ENCODE measurements at regions not wholly inside any gene's neighbourhood (a gene's known extent, or its start where the extent isn't known, plus 50 kb on each side); places are given as distances from the start of the nearest gene placed in this dataset.

GRCh38 chr3:171526869-171527268 is 66.7 kb upstream of the TNIK start:
- no peaks in the 10 kb centered on the region for H3K36me3 Mint-ChIP-seq
- DNase-seq (ENCODE audit: low spot score) (no peak), ATAC-seq (no peak)
- peaks cover 9% of the 10 kb centered on the region for H3K4me1 Mint-ChIP-seq
- ChIA-PET CTCF (no interaction called here), POLR2A (no interaction called here)
- no peaks in the 10 kb centered on the region for H3K9me3 Mint-ChIP-seq
- no peak overlapping the region for H3K27ac Mint-ChIP-seq
- TF ChIP-seq SMAD4 (CRISPR knock-in tag; IDR thresholded peaks at IDR 0.05) (no peak), FOXK1 (CRISPR knock-in tag; IDR thresholded peaks at IDR 0.05) (no peak)
- no peaks in the 10 kb centered on the region for H3K27me3 Mint-ChIP-seq (ENCODE audit: low read depth)
- H3K4me3 Mint-ChIP-seq = no peak overlapping the region

GRCh38 chr3:171526146-171526545 is 65.9 kb upstream of the TNIK start:
- no peaks in the 10 kb centered on the region for H3K36me3 Mint-ChIP-seq
- peak overlapping the region; percentile 41; the same call in 1 of the 2 replicates for H3K27ac Mint-ChIP-seq
- CTCF ChIA-PET = no interaction called here
- no peak for TF ChIP-seq CDX4 (CRISPR knock-in tag; IDR thresholded peaks at IDR 0.05; ENCODE audit: borderline replicate concordance)
- no peak for TF ChIP-seq MLX (CRISPR knock-in tag; IDR thresholded peaks at IDR 0.05)
- no peak for TF ChIP-seq ZNF416 (CRISPR knock-in tag; IDR thresholded peaks at IDR 0.05)
- TF ChIP-seq E2F4 (CRISPR knock-in tag; IDR thresholded peaks at IDR 0.05; ENCODE audit: borderline replicate concordance, low read depth) = no peak
- no peak for TF ChIP-seq ZNF423 (CRISPR knock-in tag; IDR thresholded peaks at IDR 0.05)
- TF ChIP-seq GRHL2 (CRISPR knock-in tag; IDR thresholded peaks at IDR 0.05; ENCODE audit: insufficient replicate concordance, severe bottlenecking) = no peak
- no peak for TF ChIP-seq NR2C2 (CRISPR knock-in tag; IDR thresholded peaks at IDR 0.05)
- TF ChIP-seq HMGA2 (CRISPR knock-in tag; IDR thresholded peaks at IDR 0.05) = no peak
- no peak for TF ChIP-seq FOXK1 (CRISPR knock-in tag; IDR thresholded peaks at IDR 0.05)
- TF ChIP-seq ZNF396 (CRISPR knock-in tag; IDR thresholded peaks at IDR 0.05; ENCODE audit: borderline replicate concordance) = no peak
- no peak for TF ChIP-seq AFF4 (CRISPR knock-in tag; IDR thresholded peaks at IDR 0.05; ENCODE audit: borderline replicate concordance)
- no peak for TF ChIP-seq USF2 (CRISPR knock-in tag; IDR thresholded peaks at IDR 0.05)
- no peak for TF ChIP-seq RORB (CRISPR knock-in tag; IDR thresholded peaks at IDR 0.05)
- TF ChIP-seq ATF3 (CRISPR knock-in tag; conservative IDR thresholded peaks at IDR 0.05) = no peak
- no peak for TF ChIP-seq SP1 (CRISPR knock-in tag; conservative IDR thresholded peaks at IDR 0.05)
- no peak overlapping the region for H3K4me3 Mint-ChIP-seq
- POLR2A ChIA-PET = no interaction called here
- DNase-seq (ENCODE audit: low spot score) = no peak
- no peaks in the 10 kb centered on the region for H3K27me3 Mint-ChIP-seq (ENCODE audit: low read depth)
- H3K9me3 Mint-ChIP-seq = no peaks in the 10 kb centered on the region
- ATAC-seq = no peak
- peaks cover 9% of the 10 kb centered on the region for H3K4me1 Mint-ChIP-seq

GRCh38 chr3:171525437-171525836 is 65.2 kb upstream of the TNIK start:
- no peak overlapping the region for H3K4me3 Mint-ChIP-seq
- no peaks in the 10 kb centered on the region for H3K27me3 Mint-ChIP-seq (ENCODE audit: low read depth)
- ChIA-PET CTCF (no interaction called here), POLR2A (no interaction called here)
- ATAC-seq (no peak), DNase-seq (ENCODE audit: low spot score) (no peak)
- no peaks in the 10 kb centered on the region for H3K9me3 Mint-ChIP-seq
- H3K36me3 Mint-ChIP-seq = no peaks in the 10 kb centered on the region
- no peak overlapping the region for H3K27ac Mint-ChIP-seq
- peaks cover 6% of the 10 kb centered on the region for H3K4me1 Mint-ChIP-seq
- no peak for TF ChIP-seq ZNF671 (CRISPR knock-in tag; IDR thresholded peaks at IDR 0.05)
- TF ChIP-seq AFF4 (CRISPR knock-in tag; IDR thresholded peaks at IDR 0.05; ENCODE audit: borderline replicate concordance) = no peak
- no peak for TF ChIP-seq ETV6 (CRISPR knock-in tag; IDR thresholded peaks at IDR 0.05)
- no peak for TF ChIP-seq FOXP1 (CRISPR knock-in tag; IDR thresholded peaks at IDR 0.05; ENCODE audit: borderline replicate concordance)
- no peak for TF ChIP-seq NFATC4 (CRISPR knock-in tag; IDR thresholded peaks at IDR 0.05)
- TF ChIP-seq EMX1 (CRISPR knock-in tag; IDR thresholded peaks at IDR 0.05) = no peak
- no peak for TF ChIP-seq CBFB (CRISPR knock-in tag; IDR thresholded peaks at IDR 0.05; ENCODE audit: low read depth)

Measured in WTC11 (cell line).